HG02642 (cell line): ENCODE measurements at regions not wholly inside any gene's neighbourhood (a gene's known extent, or its start where the extent isn't known, plus 50 kb on each side); places are given as distances from the start of the nearest gene placed in this dataset.

Experiments used
- ATAC-seq: cut with Tn5 transposase; IDR thresholded peaks from one replicate; pipeline ENCODE4 v1.9.1; 2021; ENCODE audit warnings: mild to moderate bottlenecking; ENCODE audit not compliant: unreplicated experiment, poor library complexity

- ATAC-seq: no peak
These were observed 273.3 kb downstream of the RPLP1 start for GRCh38 chr15:69725957-69726356.

DNA sequence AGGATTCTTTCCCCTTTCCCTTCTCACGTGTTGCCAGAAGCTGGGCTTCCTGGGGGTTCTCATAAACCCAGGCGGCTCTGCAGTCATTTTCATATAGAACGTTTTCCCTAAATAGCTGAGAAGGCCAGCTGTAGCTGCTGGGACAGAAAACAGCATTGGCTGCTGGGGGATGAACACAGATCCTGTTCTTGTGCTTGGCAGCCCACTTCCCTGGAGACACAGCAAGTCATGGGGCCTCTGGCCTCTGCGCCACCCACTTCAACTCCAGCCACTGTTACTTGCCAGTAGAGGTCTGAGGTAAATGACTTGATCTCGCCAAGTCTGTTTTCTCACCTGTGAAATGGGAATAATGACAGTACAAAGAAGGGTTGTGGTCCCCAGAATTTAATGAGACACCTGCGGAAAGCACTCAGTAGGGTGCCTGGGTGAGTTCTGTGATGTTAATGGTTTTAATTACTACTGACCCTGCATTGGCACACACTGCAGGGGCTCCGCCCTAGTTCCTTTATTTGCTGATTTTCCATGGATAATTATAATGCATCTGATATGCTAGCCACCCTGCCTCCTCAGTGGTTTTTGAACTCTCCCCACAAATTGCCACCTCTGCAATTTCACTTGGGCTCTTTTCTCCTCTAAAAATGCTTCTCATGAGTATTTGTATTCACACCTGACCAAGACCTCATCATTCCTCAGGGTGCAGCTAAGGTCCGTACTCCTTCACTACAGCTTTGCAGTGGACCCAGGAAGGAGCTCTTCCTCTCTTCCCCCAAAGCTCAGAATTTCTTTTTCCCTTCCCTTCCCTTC is 274.7 kb downstream of the RPLP1 start:
- ATAC-seq: no peak

- ATAC-seq: no peak
These were observed 276.6 kb downstream of the RPLP1 start for GRCh38 chr15:69729167-69729748.

GRCh38 chr15:69730281-69731080 is 277.9 kb downstream of the RPLP1 start:
- no peak for ATAC-seq

GRCh38 chr15:69731081-69731330 is 278.4 kb downstream of the RPLP1 start:
- no peak for ATAC-seq

- no peak for ATAC-seq
These were observed 279.0 kb downstream of the RPLP1 start for GRCh38 chr15:69731581-69731980.

- ATAC-seq: no peak
These were observed 279.5 kb downstream of the RPLP1 start for GRCh38 chr15:69732133-69732532.

DNA sequence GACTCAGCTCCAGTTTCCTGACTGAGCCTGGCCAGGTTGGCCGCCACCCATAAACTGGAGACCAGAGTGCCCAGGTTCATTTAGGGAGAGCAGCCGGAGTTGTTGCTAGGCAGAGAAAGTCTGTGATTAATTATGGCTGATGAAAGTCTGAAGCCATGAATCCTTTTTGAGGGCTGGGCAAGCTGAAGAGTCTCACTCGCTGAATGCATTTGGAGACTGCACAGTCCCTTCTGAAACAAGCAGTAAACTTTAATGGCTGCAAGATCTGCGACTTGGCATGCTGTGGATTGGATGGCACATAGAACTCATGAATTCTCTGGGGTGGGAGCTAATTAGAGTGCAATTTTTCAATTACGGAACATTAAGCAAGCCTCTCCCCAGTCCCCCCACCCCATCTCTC is 282.1 kb downstream of the RPLP1 start:
- no peak for ATAC-seq

DNA sequence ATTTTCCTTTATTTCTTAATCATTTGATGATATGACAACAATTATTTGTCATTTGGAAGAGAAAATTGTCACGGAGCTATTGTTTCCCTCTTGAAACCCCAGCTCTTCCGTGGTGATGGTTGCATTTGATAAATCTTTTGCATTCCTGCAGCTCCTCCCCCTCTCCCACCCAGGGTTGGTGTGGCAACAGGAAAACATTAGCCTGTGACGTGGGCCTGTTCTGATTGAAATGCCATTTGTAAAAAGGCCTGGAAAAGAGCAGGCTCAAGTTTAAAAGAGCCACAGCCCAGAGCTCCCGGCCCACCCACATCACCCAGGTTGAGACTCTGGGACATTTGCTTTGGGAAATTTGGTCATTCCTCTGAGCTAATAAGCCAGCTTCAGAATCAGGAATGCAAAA is 282.5 kb downstream of the RPLP1 start:
- ATAC-seq: no peak

DNA sequence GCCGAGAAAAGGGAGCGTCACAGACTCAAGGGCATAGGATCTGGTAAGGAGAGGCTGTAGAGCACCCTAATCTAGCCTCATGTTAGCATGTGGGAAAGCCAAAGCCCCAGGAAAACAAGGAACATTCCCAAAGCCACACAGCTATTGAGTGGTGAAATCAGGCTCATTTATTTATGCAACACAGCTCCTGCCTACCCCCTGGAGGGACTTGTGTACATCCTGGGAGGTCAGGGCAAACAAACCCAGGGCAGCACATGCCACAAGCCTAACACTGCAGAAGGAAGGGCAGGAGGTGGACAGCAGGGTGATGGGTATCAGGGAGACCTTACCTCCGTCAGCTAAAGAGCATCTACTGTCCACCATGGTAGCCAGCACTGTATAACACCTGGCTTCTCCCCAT is 283.5 kb downstream of the RPLP1 start:
- ATAC-seq: no peak

GRCh38 chr15:69737916-69738315 is 285.3 kb downstream of the RPLP1 start:
- ATAC-seq: no peak

DNA sequence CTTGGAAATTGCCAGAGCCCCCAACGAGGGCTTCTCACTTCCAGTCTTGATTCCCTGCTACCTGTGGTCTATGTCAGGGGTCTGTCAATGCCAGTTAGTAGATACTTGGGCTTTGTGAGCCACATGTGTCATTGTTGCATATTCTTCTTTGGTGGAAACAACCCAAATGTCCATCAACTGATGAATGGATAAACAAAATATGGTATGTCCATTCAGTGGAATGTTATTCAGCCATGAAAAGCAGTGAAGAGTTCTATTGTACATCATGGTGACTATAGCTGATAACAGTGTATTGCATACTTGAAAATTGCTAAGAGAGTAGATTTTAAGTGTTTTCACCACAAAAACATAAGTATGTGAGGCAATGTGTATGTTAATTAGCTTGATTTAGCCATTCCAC is 288.1 kb downstream of the RPLP1 start:
- ATAC-seq: no peak

- ATAC-seq: no peak
These were observed 289.7 kb downstream of the RPLP1 start for GRCh38 chr15:69742361-69742760.

- no peak for ATAC-seq
These were observed 290.5 kb downstream of the RPLP1 start for GRCh38 chr15:69743091-69743490.

- no peak for ATAC-seq
These were observed 292.0 kb downstream of the RPLP1 start for GRCh38 chr15:69744391-69745162.

- no peak for ATAC-seq
These were observed 294.6 kb downstream of the RPLP1 start for GRCh38 chr15:69747193-69747592.

GRCh38 chr15:69748131-69748530 is 295.5 kb downstream of the RPLP1 start:
- no peak for ATAC-seq

DNA sequence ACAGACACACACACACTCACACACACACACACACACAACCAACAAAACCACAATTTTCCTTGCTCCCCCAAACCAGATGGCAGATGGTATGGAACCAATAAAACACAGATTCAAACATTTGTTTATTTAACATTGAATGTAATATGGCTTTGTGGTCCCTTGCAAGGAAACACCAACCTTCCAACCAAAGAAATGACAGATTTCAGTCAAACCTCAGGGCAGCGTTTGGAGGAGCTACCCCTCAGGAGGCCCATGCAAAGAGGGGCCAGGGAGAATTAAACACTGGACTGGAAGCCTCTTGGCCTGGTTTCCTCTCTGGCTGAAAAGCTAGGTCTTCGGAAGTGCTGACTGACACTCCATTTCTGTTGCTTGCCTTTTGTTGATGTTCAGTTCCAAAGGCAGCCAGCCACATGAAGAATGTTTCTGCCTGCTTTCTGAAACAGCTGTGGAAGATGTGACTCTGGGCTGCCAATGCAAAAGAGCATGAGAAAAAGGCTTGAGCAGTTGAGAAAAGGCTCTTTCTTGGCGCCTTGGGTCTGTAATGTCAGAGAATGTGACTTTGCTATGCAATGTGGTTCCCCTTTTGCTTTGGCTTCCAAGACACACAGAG is 296.1 kb downstream of the RPLP1 start:
- no peak for ATAC-seq

DNA sequence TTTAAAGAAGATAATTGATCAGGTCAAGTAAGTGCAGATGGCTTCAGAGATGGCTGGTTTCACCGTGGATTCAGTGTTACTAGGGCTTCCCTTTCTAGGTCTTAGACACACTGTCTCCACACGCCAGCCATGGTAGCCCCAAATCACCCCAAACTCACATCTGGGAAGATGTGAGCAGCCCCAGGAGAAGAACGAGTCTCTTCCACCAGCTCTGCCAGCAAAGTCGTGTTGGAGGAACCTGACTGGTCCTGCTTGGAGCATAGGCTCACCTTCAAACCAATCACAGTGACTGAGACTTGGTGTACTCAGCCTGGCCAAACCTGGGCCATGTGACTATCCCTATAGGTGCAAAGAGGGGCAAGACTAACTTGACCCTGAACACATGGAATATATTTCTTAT is 296.7 kb downstream of the RPLP1 start:
- ATAC-seq: no peak

DNA sequence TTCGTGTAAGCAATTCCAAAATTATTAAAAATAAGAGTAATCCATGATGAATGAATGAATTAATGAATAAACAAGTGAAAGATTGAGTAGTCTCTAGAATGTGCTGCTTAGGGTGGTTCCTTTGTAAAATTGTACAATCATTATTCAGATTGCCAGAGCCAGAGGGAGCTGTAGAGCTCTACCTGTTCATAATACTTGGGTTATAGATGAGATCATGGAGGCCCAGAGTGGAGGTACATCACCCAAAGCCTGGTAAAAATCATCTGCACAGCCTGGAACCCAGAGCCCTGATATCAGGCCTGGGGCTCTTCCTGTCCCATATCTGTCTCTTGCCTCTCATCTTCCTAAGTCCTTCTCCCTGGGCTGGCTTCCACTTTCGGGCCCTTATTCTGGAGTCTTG is 297.2 kb downstream of the RPLP1 start:
- no peak for ATAC-seq
